OCI-LY3 (cell line): ENCODE measurements at regions not wholly inside any gene's neighbourhood (a gene's known extent, or its start where the extent isn't known, plus 50 kb on each side); places are given as distances from the start of the nearest gene placed in this dataset.

Experiments used
- H2AFZ ChIP-seq: fragments of 200-600, 300-600 bp; shearing (Covaris generic); 2 replicates; pipeline ENCODE4 v1.6.0; 2014; ENCODE audit warnings: antibody characterized with exemption, low read depth, low read length
- H3K27ac ChIP-seq: fragments of 200-600, 300-600 bp; sonication (generic); 2 replicates; pipeline ENCODE4 v1.5.1; 2014; ENCODE audit warnings: mild to moderate bottlenecking, low read length, moderate library complexity, mixed read lengths
- H3K27me3 ChIP-seq: fragments of 200-600, 300-600 bp; sonication (generic); 2 replicates; pipeline ENCODE4 v1.6.1; 2014; ENCODE audit warnings: low read depth, low read length, mixed read lengths
- H3K36me3 ChIP-seq: fragments of 200-600, 300-600 bp; sonication (generic); replicated peaks from 2 replicates; pipeline ENCODE3; 2014; ENCODE audit warnings: low read depth, low read length, mixed read lengths
- H3K4me1 ChIP-seq: fragments of 300-600, 200-600 bp; sonication (generic); 2 replicates; pipeline ENCODE4 v1.6.1; 2014; ENCODE audit warnings: low read length, mixed read lengths
- H3K4me2 ChIP-seq: fragments of 200-600, 300-600 bp; sonication (generic); 2 replicates; pipeline ENCODE4 v1.6.1; 2014; ENCODE audit warnings: low read length, mixed read lengths
- H3K4me3 ChIP-seq: fragments of 300-600, 200-600 bp; sonication (generic); 2 replicates; pipeline ENCODE4 v1.5.1; 2014; ENCODE audit warnings: antibody characterized with exemption, mild to moderate bottlenecking, low read length, moderate library complexity
- H3K79me2 ChIP-seq: fragments of 300-600, 200-600 bp; shearing (Covaris generic); 2 replicates; pipeline ENCODE4 v1.6.1; 2014; ENCODE audit warnings: mild to moderate bottlenecking, low read length, mixed read lengths
- H3K9ac ChIP-seq: fragments of 300-600, 200-600 bp; shearing (Covaris generic); 2 replicates; pipeline ENCODE4 v1.6.0; 2014; ENCODE audit warnings: mild to moderate bottlenecking, low read length, moderate library complexity
- H3K9me3 ChIP-seq: fragments of 200-600, 300-600 bp; shearing (Covaris generic); 2 replicates; pipeline ENCODE4 v1.6.1; 2014; ENCODE audit warnings: low read length, mixed read lengths; ENCODE audit not compliant: insufficient read depth
- H4K20me1 ChIP-seq: fragments of 200-600, 300-600 bp; sonication (generic); 2 replicates; pipeline ENCODE4 v1.6.1; 2016; ENCODE audit warnings: low read length, mixed read lengths; ENCODE audit not compliant: insufficient read depth
- EZH2phosphoT487 ChIP-seq: fragments of 200-600 bp; shearing (Covaris generic); IDR thresholded peaks from 2 replicates; pipeline ENCODE4 v1.6.1; 2018; ENCODE audit warnings: antibody characterized with exemption, mixed run types, low read depth
- TF ChIP-seq, protein P1 (sequence below): fragments of 200-600, 300-600 bp; sonication (generic); IDR thresholded peaks from 2 replicates; pipeline ENCODE4 v1.5.1; 2014; ENCODE audit warnings: antibody characterized with exemption, low read length, low read depth

DNA sequence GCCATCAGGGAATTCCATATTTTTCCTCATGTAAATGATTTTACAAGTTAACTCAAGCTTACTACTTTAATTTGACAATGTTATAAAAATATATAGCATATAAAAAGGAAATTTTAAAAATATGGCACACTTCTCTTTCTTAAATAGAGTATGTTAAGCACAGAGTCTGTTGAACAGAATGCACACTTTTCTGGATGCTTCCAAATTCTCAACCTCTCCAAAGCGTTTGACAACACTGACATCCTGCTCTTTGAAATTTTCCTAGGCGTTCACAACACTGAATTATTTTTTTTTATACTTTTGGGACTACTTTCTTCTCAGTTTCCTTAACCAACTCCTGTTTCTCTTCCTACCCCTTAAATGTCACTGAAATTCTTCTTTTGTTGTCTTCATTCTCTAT lies 117.8 kb upstream of the PLXNA2 start:
- Histone ChIP-seq H3K9me3 (no peaks in the 10 kb centered on the region), H3K9ac (no peak overlapping the region), H3K4me1 (no peaks in the 10 kb centered on the region), H4K20me1 (no peaks in the 10 kb centered on the region), H3K79me2 (no peaks in the 10 kb centered on the region), H2AFZ (no peak overlapping the region), H3K4me3 (no peak overlapping the region), H3K4me2 (no peak overlapping the region), H3K36me3 (no peaks in the 10 kb centered on the region), H3K27me3 (peaks cover 43% of the 10 kb centered on the region), H3K27ac (no peak overlapping the region)
- TF ChIP-seq, protein P1, sequence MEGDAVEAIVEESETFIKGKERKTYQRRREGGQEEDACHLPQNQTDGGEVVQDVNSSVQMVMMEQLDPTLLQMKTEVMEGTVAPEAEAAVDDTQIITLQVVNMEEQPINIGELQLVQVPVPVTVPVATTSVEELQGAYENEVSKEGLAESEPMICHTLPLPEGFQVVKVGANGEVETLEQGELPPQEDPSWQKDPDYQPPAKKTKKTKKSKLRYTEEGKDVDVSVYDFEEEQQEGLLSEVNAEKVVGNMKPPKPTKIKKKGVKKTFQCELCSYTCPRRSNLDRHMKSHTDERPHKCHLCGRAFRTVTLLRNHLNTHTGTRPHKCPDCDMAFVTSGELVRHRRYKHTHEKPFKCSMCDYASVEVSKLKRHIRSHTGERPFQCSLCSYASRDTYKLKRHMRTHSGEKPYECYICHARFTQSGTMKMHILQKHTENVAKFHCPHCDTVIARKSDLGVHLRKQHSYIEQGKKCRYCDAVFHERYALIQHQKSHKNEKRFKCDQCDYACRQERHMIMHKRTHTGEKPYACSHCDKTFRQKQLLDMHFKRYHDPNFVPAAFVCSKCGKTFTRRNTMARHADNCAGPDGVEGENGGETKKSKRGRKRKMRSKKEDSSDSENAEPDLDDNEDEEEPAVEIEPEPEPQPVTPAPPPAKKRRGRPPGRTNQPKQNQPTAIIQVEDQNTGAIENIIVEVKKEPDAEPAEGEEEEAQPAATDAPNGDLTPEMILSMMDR, result no peak
- no peak for TF ChIP-seq EZH2phosphoT487

DNA sequence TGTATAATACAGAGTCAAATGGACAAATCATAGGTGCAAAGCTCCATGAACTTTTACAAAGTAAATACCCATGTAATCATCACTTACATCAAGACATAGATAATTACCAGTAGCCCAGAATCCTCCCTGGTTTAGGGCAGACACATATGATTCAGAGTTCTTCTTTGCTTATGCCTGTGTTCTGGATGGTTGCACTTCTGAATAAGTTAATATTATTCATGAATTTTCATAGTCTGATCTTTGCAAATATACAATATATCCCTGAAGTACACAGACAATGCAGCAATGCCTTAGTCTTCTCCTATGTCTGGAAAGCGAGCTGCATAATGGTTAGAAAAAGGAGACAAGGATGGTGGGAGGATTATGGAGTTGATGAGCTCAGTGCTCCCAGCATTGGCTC lies 122.4 kb upstream of the PLXNA2 start:
- H3K27ac ChIP-seq, result no peak overlapping the region
- H3K9ac ChIP-seq, result no peak overlapping the region
- TF ChIP-seq EZH2phosphoT487, result no peak
- TF ChIP-seq, protein P1, result no peak
- no peaks in the 10 kb centered on the region for H4K20me1 ChIP-seq
- peaks cover 49% of the 10 kb centered on the region for H3K27me3 ChIP-seq
- H3K79me2 ChIP-seq, result no peaks in the 10 kb centered on the region
- H2AFZ ChIP-seq, result no peak overlapping the region
- H3K4me3 ChIP-seq, result no peak overlapping the region
- H3K36me3 ChIP-seq, result no peaks in the 10 kb centered on the region
- peaks cover 5% of the 10 kb centered on the region; the same call in 1 of the 2 replicates for H3K4me1 ChIP-seq
- H3K4me2 ChIP-seq, result no peak overlapping the region
- H3K9me3 ChIP-seq, result no peaks in the 10 kb centered on the region

DNA sequence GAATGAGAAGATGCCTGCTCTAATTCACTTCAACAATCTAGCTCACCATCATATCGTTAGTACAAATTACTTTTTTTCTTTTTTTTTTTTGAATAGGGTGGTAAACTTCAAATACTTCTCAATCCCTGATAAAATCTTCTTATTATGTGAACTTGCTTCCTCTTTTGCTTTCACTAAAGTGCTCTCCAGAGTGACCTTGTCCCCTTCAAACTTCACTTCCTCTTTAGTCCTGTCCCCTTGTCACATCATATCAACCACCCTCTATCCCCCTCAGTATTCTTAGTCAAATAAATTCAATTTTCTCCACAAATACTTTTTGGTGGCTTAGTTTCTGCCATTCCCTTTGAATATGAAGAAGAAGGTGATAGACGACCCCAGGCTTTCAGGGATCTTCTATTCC lies 124.9 kb upstream of the PLXNA2 start:
- TF ChIP-seq, protein P1, result no peak
- TF ChIP-seq EZH2phosphoT487, result no peak
- Histone ChIP-seq H4K20me1 (no peaks in the 10 kb centered on the region), H3K27ac (no peak overlapping the region), H3K36me3 (no peaks in the 10 kb centered on the region), H3K4me1 (peaks cover 5% of the 10 kb centered on the region; the same call in 1 of the 2 replicates), H3K79me2 (no peaks in the 10 kb centered on the region), H2AFZ (no peak overlapping the region), H3K27me3 (peaks cover 48% of the 10 kb centered on the region), H3K4me3 (no peak overlapping the region), H3K9me3 (no peaks in the 10 kb centered on the region), H3K9ac (no peak overlapping the region), H3K4me2 (no peak overlapping the region)

GRCh38 chr1:208369658-208370057 lies 125.5 kb upstream of the PLXNA2 start:
- peaks cover 52% of the 10 kb centered on the region for H3K27me3 ChIP-seq
- no peaks in the 10 kb centered on the region for H3K36me3 ChIP-seq
- no peak overlapping the region for H3K4me2 ChIP-seq
- H2AFZ ChIP-seq, result no peak overlapping the region
- H4K20me1 ChIP-seq, result no peaks in the 10 kb centered on the region
- H3K4me3 ChIP-seq, result no peak overlapping the region
- no peak overlapping the region for H3K27ac ChIP-seq
- TF ChIP-seq EZH2phosphoT487, result no peak
- TF ChIP-seq, protein P1, result no peak
- no peaks in the 10 kb centered on the region for H3K79me2 ChIP-seq
- peaks cover 5% of the 10 kb centered on the region; the same call in 1 of the 2 replicates for H3K4me1 ChIP-seq
- H3K9ac ChIP-seq, result no peak overlapping the region
- no peaks in the 10 kb centered on the region for H3K9me3 ChIP-seq
